ENCODE measurements at regions not wholly inside any gene's neighbourhood (a gene's known extent, or its start where the extent isn't known, plus 50 kb on each side); places are given as distances from the start of the nearest gene placed in this dataset.

GRCh38 chr17:79464318-79465010 is 146.4 kb downstream of the RBFOX3 start:
- Mint-ChIP-seq H3K4me1 (peaks cover 7 to 14% of the 10 kb centered on the region in 2 experiments), H3K27me3 (ENCODE audit: low read depth) (peaks cover 6% of the 10 kb centered on the region), H3K36me3 (ENCODE audit: insufficient read depth in 1 of 3, low read depth in 3 of 3) (no peaks in the 10 kb centered on the region; a peak in 1 of 7 replicates), H3K27ac (no peak overlapping the region; a peak in 1 of 7 replicates), H3K9me3 (peaks cover 0 to 5% of the 10 kb centered on the region in 2 experiments; a peak in 3 of 5 replicates), H3K4me3 (no peak overlapping the region)
- H2AK5ac ChIP-seq (ENCODE audit: insufficient read length, low read length) = no peak overlapping the region
- H4K20me1 ChIP-seq (ENCODE audit: control insufficient read depth, insufficient read depth, insufficient read length) = peaks cover 3% of the 10 kb centered on the region
- H2BK20ac ChIP-seq (ENCODE audit: low read depth, low read length, poor library complexity, severe bottlenecking) = no peak overlapping the region
- H2AFZ ChIP-seq (ENCODE audit: low read length) = no peak overlapping the region
- H3K27me3 ChIP-seq (ENCODE audit: insufficient read depth, low read length) = no peaks in the 10 kb centered on the region
- H3K27ac ChIP-seq (ENCODE audit: insufficient read length, low read depth, low read length) = no peak overlapping the region
- H4K8ac ChIP-seq (replicated peaks; ENCODE audit: insufficient read length, low read depth, low read length) = no peak overlapping the region
- no peak overlapping the region for H3K4me2 ChIP-seq (ENCODE audit: insufficient read depth, insufficient read length, low read length)
- no peaks in the 10 kb centered on the region for H3K79me2 ChIP-seq (ENCODE audit: insufficient read depth, low read length)
- no peak overlapping the region for H2BK5ac ChIP-seq (ENCODE audit: insufficient read length, low read length)
- H3K23me2 ChIP-seq (ENCODE audit: insufficient read length, low read depth, low read length, poor library complexity, severe bottlenecking) = no peaks in the 10 kb centered on the region
- no peak overlapping the region for H2BK15ac ChIP-seq (ENCODE audit: low read depth, low read length)
- no peaks in the 10 kb centered on the region for H3K79me1 ChIP-seq (ENCODE audit: insufficient read depth, low read depth, low read length, poor library complexity, severe bottlenecking)
- no peak overlapping the region for H4K91ac ChIP-seq (ENCODE audit: insufficient read length, low read depth, low read length)
- no peak overlapping the region for H3K23ac ChIP-seq (ENCODE audit: insufficient read length, low read depth, low read length)
- DNase-seq = no peak
- no peaks in the 10 kb centered on the region for H3K4me1 ChIP-seq (ENCODE audit: insufficient read depth, low read length)
- no peak overlapping the region; the same call in 1 of the 2 replicates for H3K14ac ChIP-seq (ENCODE audit: insufficient read depth, low read length)
- no peak overlapping the region for H3K18ac ChIP-seq (ENCODE audit: insufficient read length, low read depth, low read length)
- H4K5ac ChIP-seq (ENCODE audit: insufficient read length, low read depth, low read length) = no peak overlapping the region
- no CpG with 5 or more reads among the region's 28 CpGs for WGBS (ENCODE audit: extremely low coverage, insufficient read length, low lambda C conversion rate)
- no peak overlapping the region for H3K56ac ChIP-seq (ENCODE audit: insufficient read length, low read depth, low read length)
- H3T11ph ChIP-seq (ENCODE audit: low read length) = no peak overlapping the region
- no peak overlapping the region for H3K4ac ChIP-seq (ENCODE audit: low read depth, low read length)
- H2BK12ac ChIP-seq (ENCODE audit: insufficient read length, low read depth, low read length) = no peak overlapping the region
- no peak for TF ChIP-seq CTCF (conservative IDR thresholded peaks at IDR 0.05)
- H3K9me3 ChIP-seq (ENCODE audit: control insufficient read depth, low read depth, low read length) = no peaks in the 10 kb centered on the region
- no peak overlapping the region for H2BK120ac ChIP-seq (ENCODE audit: low read depth, low read length, poor library complexity, severe bottlenecking)
- no peak overlapping the region for H3K9ac ChIP-seq (ENCODE audit: extremely low read depth, insufficient read length, low read length)

All from H9 (cell line).